Endothelial cell (in vitro differentiated cells): ENCODE measurements at regions not wholly inside any gene's neighbourhood (a gene's known extent, or its start where the extent isn't known, plus 50 kb on each side); places are given as distances from the start of the nearest gene placed in this dataset.

ENCODE experiments used
- DNase-seq: peaks from one replicate; pipeline ENCODE4 v3.0.0; 2021; ENCODE audit warnings: low spot score
- H3K27ac Mint-ChIP-seq: one replicate; pipeline ENCODE4 v1.8.0; 2021; ENCODE audit warnings: mixed read lengths, inconsistent platforms; ENCODE audit not compliant: unreplicated experiment
- H3K27me3 Mint-ChIP-seq: one replicate; pipeline ENCODE4 v1.8.0; 2021; ENCODE audit warnings: mild to moderate bottlenecking, moderate library complexity, mixed read lengths, inconsistent platforms; ENCODE audit not compliant: unreplicated experiment
- H3K36me3 Mint-ChIP-seq: one replicate; pipeline ENCODE4 v1.8.0; 2021; ENCODE audit warnings: mild to moderate bottlenecking, low read depth, mixed read lengths, inconsistent platforms; ENCODE audit not compliant: unreplicated experiment
- H3K4me1 Mint-ChIP-seq: one replicate; pipeline ENCODE4 v1.8.0; 2021; ENCODE audit warnings: mild to moderate bottlenecking, mixed read lengths, inconsistent platforms; ENCODE audit not compliant: unreplicated experiment
- H3K4me3 Mint-ChIP-seq: one replicate; pipeline ENCODE4 v1.8.0; 2021; ENCODE audit warnings: mild to moderate bottlenecking, mixed read lengths, inconsistent platforms; ENCODE audit not compliant: unreplicated experiment
- H3K9me3 Mint-ChIP-seq: one replicate; pipeline ENCODE4 v1.8.0; 2021; ENCODE audit warnings: mixed read lengths, inconsistent platforms; ENCODE audit not compliant: unreplicated experiment
- CTCF ChIP-seq: fragments of 200-600 bp; sonication (generic); IDR thresholded peaks from one replicate; pipeline ENCODE4 v1.5.0; 2021; ENCODE audit warnings: antibody characterized with exemption; ENCODE audit not compliant: unreplicated experiment

GRCh38 chr13:50758796-50759195 lies 84.7 kb downstream of the DLEU7 start:
- no peak overlapping the region for H3K4me3 Mint-ChIP-seq
- H3K27me3 Mint-ChIP-seq: no peaks in the 10 kb centered on the region
- H3K9me3 Mint-ChIP-seq: no peaks in the 10 kb centered on the region
- DNase-seq: no peak
- H3K36me3 Mint-ChIP-seq: peaks cover 5% of the 10 kb centered on the region
- no peak overlapping the region for H3K27ac Mint-ChIP-seq
- no peaks in the 10 kb centered on the region for H3K4me1 Mint-ChIP-seq
- TF ChIP-seq CTCF: no peak

DNA sequence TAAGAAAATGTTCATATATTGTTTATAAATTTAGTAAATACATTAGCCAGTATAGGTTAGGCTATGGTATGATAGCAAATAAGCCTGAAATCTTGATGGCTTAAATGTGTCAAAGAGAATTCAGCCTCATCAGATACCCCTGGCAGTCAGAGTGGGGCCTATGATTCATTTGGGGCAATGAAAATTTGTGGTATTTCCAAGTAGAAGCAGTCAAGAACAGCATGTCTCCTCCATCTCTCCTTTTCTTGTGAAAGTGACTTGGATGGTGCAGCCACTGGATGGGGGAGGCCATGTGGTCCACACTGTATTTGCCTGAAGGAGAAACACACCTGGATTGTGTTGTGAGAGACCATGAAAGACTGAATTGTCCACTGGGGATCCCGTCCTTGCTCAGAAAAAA lies 82.7 kb downstream of the DLEU7 start:
- Mint-ChIP-seq H3K27ac (no peak overlapping the region), H3K9me3 (no peaks in the 10 kb centered on the region), H3K36me3 (peaks cover 5% of the 10 kb centered on the region), H3K4me1 (no peaks in the 10 kb centered on the region), H3K27me3 (no peaks in the 10 kb centered on the region), H3K4me3 (no peak overlapping the region)
- TF ChIP-seq CTCF: no peak
- DNase-seq: no peak

DNA sequence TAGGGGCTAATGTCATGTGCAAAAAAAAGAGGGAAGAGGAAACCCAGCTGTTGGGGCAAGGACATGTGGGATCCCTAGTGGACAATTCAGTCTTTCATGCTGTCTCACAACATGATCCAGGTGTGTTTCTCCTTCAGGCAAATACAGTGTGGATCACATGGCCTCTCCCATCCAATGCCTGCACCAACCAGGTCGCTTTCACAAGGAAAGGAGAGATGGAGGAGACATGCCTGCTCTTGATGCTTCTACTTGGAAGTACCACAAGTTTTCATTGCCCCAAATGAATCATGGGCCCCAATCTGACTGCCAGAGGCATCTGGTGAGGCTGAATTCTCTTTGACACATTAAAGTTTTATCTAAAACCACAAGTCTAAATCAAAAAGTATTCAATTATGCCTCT lies 82.1 kb downstream of the DLEU7 start:
- H3K9me3 Mint-ChIP-seq: no peaks in the 10 kb centered on the region
- H3K36me3 Mint-ChIP-seq: peaks cover 5% of the 10 kb centered on the region
- H3K4me3 Mint-ChIP-seq: no peak overlapping the region
- TF ChIP-seq CTCF: no peak
- H3K27ac Mint-ChIP-seq: no peak overlapping the region
- no peaks in the 10 kb centered on the region for H3K27me3 Mint-ChIP-seq
- DNase-seq: no peak
- H3K4me1 Mint-ChIP-seq: no peaks in the 10 kb centered on the region

DNA sequence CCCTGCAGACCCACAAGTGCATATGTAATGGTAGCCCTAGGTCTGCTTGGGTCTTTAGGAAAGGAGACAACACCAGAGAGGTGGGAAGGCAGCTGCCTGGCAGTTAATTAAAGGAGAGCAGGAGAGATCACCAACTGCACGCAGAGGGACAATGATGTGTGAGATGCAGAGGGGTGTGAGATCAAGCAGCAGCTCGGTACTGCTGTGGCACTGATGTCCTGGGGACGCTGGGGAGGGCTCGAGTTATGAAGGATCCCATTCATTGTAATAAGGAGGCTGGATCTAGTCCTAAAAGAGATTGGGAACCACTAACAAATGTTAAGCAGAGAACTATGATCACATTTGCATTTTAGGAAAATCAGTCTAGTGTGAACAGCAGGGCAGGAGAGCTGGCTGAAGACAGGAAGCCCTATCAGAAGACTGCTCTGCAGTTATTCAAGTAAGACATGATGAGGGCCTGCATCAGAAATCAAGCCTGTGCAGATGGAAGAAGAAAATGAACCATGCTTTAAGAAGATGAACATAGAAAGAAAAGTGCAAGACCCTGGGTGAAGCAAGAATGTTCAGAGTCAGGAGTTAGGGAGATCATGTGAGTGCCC lies 80.4 kb downstream of the DLEU7 start:
- Mint-ChIP-seq H3K27ac (no peak overlapping the region), H3K4me3 (no peak overlapping the region), H3K9me3 (no peaks in the 10 kb centered on the region), H3K4me1 (no peaks in the 10 kb centered on the region), H3K36me3 (no peaks in the 10 kb centered on the region), H3K27me3 (no peaks in the 10 kb centered on the region)
- TF ChIP-seq CTCF: no peak
- no peak for DNase-seq

DNA sequence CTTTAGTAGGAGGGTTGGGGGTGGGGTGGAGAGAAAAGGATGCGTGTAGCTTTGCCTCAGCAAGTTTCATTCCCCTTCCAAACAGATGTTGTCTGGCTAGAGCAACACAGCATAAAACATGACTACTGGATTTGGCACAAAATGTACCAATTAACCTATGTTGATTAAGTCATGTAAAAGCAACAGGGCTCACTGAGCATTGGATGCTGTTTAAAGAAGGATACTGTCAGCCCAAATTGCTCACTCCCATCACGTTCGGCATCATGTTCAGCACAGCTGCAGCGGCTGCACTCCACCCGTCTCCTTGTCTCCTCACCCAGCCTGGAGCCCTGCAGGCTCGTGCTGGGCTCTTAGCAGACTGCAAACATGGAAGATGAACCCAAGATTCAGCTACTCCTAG lies 77.5 kb downstream of the DLEU7 start:
- TF ChIP-seq CTCF: no peak
- no peaks in the 10 kb centered on the region for H3K36me3 Mint-ChIP-seq
- no peaks in the 10 kb centered on the region for H3K4me1 Mint-ChIP-seq
- no peak overlapping the region for H3K27ac Mint-ChIP-seq
- no peak for DNase-seq
- H3K9me3 Mint-ChIP-seq: no peaks in the 10 kb centered on the region
- H3K4me3 Mint-ChIP-seq: no peak overlapping the region
- no peaks in the 10 kb centered on the region for H3K27me3 Mint-ChIP-seq
